DOHH2 (cell line): ENCODE measurements at regions not wholly inside any gene's neighbourhood (a gene's known extent, or its start where the extent isn't known, plus 50 kb on each side); places are given as distances from the start of the nearest gene placed in this dataset.
A peak's percentile ranks its signal among the peaks of the same experiment; 100 is the strongest.

Experiments used
- H3F3A ChIP-seq: fragments of 200-600 bp; sonication (generic), shearing (Covaris generic); 2 replicates; pipeline ENCODE4 v1.6.0; 2016; ENCODE audit warnings: antibody characterized with exemption, mild to moderate bottlenecking; ENCODE audit not compliant: control insufficient read depth, insufficient read depth
- H3K27ac ChIP-seq: fragments of 200-600 bp; sonication (generic); 2 replicates; pipeline ENCODE4 v1.5.1; 2014; ENCODE audit warnings: low read depth, mild to moderate bottlenecking, low read length, moderate library complexity
- H3K27me3 ChIP-seq: fragments of 200-600 bp; sonication (generic); 2 replicates; pipeline ENCODE4 v1.6.1; 2014; ENCODE audit warnings: mild to moderate bottlenecking, low read length, mixed read lengths; ENCODE audit not compliant: control insufficient read depth
- H3K36me3 ChIP-seq: fragments of 200-600 bp; sonication (generic); 2 replicates; pipeline ENCODE4 v1.6.1; 2014; ENCODE audit warnings: mild to moderate bottlenecking, low read length, moderate library complexity, mixed read lengths; ENCODE audit not compliant: control insufficient read depth
- H3K4me1 ChIP-seq: fragments of 200-600 bp; sonication (generic); 2 replicates; pipeline ENCODE4 v1.6.1; 2014; ENCODE audit warnings: mild to moderate bottlenecking, low read length, mixed read lengths; ENCODE audit not compliant: control insufficient read depth
- H3K4me2 ChIP-seq: fragments of 200-600 bp; sonication (generic); 2 replicates; pipeline ENCODE4 v1.6.0; 2014; ENCODE audit warnings: mild to moderate bottlenecking, low read length, moderate library complexity
- H3K4me3 ChIP-seq: fragments of 200-600 bp; sonication (generic); 2 replicates; pipeline ENCODE4 v1.5.1; 2014; ENCODE audit warnings: mild to moderate bottlenecking, low read length, mixed read lengths
- H3K79me2 ChIP-seq: fragments of 200-600 bp; sonication (generic); 2 replicates; pipeline ENCODE4 v1.6.1; 2014; ENCODE audit warnings: mild to moderate bottlenecking, low read length, mixed read lengths; ENCODE audit not compliant: control insufficient read depth
- H3K9me2 ChIP-seq: fragments of 200-600 bp; sonication (generic); replicated peaks from 2 replicates; pipeline ENCODE4 v1.6.1; 2014; ENCODE audit warnings: mild to moderate bottlenecking, low read length, mixed read lengths; ENCODE audit not compliant: control insufficient read depth
- H3K9me3 ChIP-seq: fragments of 200-600 bp; sonication (generic); 2 replicates; pipeline ENCODE4 v1.6.1; 2014; ENCODE audit warnings: antibody characterized with exemption, low read length, mixed read lengths; ENCODE audit not compliant: control insufficient read depth, insufficient read depth
- H4K20me1 ChIP-seq: fragments of 200-600 bp; sonication (generic); 2 replicates; pipeline ENCODE4 v1.6.0; 2014; ENCODE audit warnings: low read depth, mild to moderate bottlenecking, antibody characterized with exemption, low read length, moderate library complexity; ENCODE audit not compliant: control insufficient read depth, insufficient read depth
- EZH2phosphoT487 ChIP-seq: fragments of 200-600 bp; sonication (generic); IDR thresholded peaks from 2 replicates; pipeline ENCODE4 v1.6.1; 2017; ENCODE audit warnings: borderline replicate concordance, mild to moderate bottlenecking, antibody characterized with exemption, low read length, moderate library complexity, mixed read lengths
- TF ChIP-seq, protein P1 (sequence below): fragments of 200-600 bp; sonication (generic); IDR thresholded peaks from one replicate; pipeline ENCODE4 v1.5.1; 2014; ENCODE audit warnings: antibody characterized with exemption, mild to moderate bottlenecking, low read depth, low read length; ENCODE audit not compliant: poor library complexity, severe bottlenecking

DNA sequence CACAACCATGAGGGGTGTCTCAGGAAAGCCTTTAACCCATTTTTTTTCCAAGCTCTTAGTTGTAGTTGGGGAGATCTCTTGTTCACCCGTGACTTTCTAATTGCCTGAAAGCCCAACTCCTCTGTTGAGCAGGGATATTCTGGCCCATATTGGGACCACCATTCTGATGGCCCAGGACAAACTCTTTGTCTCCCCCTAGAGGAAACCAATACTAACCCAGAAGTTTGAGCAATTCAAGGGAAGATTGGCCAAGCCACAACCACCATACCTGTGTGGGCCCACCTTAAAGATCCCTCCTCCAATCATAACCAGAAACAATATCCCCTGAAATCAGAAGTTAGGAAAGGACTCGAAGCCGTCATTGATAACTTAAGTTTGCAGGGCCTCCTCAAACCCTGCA, 132.6 kb downstream of the THBS2 start:
- H3K27me3 ChIP-seq = no peaks in the 10 kb centered on the region
- H3F3A ChIP-seq = no peaks in the 10 kb centered on the region
- H4K20me1 ChIP-seq = no peaks in the 10 kb centered on the region
- TF ChIP-seq, protein P1, sequence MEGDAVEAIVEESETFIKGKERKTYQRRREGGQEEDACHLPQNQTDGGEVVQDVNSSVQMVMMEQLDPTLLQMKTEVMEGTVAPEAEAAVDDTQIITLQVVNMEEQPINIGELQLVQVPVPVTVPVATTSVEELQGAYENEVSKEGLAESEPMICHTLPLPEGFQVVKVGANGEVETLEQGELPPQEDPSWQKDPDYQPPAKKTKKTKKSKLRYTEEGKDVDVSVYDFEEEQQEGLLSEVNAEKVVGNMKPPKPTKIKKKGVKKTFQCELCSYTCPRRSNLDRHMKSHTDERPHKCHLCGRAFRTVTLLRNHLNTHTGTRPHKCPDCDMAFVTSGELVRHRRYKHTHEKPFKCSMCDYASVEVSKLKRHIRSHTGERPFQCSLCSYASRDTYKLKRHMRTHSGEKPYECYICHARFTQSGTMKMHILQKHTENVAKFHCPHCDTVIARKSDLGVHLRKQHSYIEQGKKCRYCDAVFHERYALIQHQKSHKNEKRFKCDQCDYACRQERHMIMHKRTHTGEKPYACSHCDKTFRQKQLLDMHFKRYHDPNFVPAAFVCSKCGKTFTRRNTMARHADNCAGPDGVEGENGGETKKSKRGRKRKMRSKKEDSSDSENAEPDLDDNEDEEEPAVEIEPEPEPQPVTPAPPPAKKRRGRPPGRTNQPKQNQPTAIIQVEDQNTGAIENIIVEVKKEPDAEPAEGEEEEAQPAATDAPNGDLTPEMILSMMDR = peak; percentile 40
- no peak for TF ChIP-seq EZH2phosphoT487
- no peaks in the 10 kb centered on the region for H3K36me3 ChIP-seq
- no peaks in the 10 kb centered on the region for H3K79me2 ChIP-seq
- H3K4me1 ChIP-seq = no peaks in the 10 kb centered on the region
- H3K9me2 ChIP-seq = no peaks in the 10 kb centered on the region
- H3K9me3 ChIP-seq = no peaks in the 10 kb centered on the region
- no peak overlapping the region for H3K4me3 ChIP-seq
- H3K27ac ChIP-seq = no peak overlapping the region
- no peak overlapping the region for H3K4me2 ChIP-seq

DNA sequence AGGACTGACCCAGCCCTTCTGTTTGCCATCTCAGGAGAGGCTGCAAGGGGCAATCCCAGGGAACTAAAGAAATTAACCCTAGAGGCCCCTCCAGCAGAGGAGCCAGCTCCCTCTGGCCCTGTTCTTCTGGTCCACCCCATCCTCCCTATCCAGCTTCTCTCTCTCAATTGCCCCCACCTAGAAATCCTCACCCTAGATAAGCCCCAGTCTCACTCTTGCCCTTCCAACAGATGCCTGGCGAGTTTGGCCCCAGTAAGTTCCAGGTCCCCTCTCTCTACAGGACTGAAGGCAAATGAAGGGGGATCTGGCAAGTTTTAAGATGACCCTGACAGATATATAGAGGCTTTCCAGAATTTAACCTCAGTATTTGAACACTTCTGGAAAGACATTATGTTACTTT, 134.0 kb downstream of the THBS2 start:
- no peak for TF ChIP-seq EZH2phosphoT487
- TF ChIP-seq, protein P1 = no peak
- Histone ChIP-seq H3K27me3 (no peaks in the 10 kb centered on the region), H3K4me3 (no peak overlapping the region)

DNA sequence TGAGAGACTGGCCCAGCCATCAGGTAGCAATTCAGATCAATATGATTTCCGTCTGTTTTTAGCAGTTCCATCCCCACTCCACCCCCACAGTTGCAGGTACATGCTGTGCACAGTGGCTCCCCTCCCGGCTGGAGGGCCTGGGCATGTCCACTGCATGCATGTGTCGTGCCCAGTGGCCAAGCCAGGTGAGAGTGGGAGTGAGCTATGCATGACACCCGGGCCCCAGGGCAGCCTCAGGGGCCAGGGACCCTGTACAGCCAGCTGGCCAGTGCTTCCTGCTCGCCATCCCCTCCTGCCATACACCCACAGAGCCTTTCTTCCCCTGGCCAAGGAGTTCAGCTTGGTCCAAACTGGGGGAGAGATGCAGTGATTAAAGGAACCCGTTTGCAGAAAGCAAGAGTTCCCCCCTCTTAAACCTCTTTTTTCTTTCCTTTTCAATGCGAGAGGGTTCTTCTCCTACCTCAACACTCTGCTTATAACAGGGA, 135.3 kb downstream of the THBS2 start:
- no peak for TF ChIP-seq EZH2phosphoT487
- TF ChIP-seq, protein P1 = no peak
- H3K27ac ChIP-seq = no peak overlapping the region

More for the DNA sequence above, 134.0 kb downstream of the THBS2 start:
- H3K4me2 ChIP-seq = no peak overlapping the region
- no peaks in the 10 kb centered on the region for H3K9me2 ChIP-seq
- no peaks in the 10 kb centered on the region for H4K20me1 ChIP-seq
- no peaks in the 10 kb centered on the region for H3K9me3 ChIP-seq
- no peaks in the 10 kb centered on the region for H3K4me1 ChIP-seq
- H3K36me3 ChIP-seq = no peaks in the 10 kb centered on the region
- H3F3A ChIP-seq = no peaks in the 10 kb centered on the region
- H3K27ac ChIP-seq = no peak overlapping the region
- H3K79me2 ChIP-seq = no peaks in the 10 kb centered on the region

More for the DNA sequence above, 135.3 kb downstream of the THBS2 start:
- Histone ChIP-seq H4K20me1 (no peaks in the 10 kb centered on the region), H3K9me2 (no peaks in the 10 kb centered on the region), H3K79me2 (no peaks in the 10 kb centered on the region), H3K27me3 (no peaks in the 10 kb centered on the region), H3K4me3 (no peak overlapping the region), H3K4me1 (no peaks in the 10 kb centered on the region), H3K4me2 (no peak overlapping the region), H3F3A (no peaks in the 10 kb centered on the region), H3K36me3 (no peaks in the 10 kb centered on the region), H3K9me3 (no peaks in the 10 kb centered on the region)
